A673 (cell line): ENCODE measurements at regions not wholly inside any gene's neighbourhood (a gene's known extent, or its start where the extent isn't known, plus 50 kb on each side); places are given as distances from the start of the nearest gene placed in this dataset.
"Not testable (repeated sequence)": the region's sequence is repeated elsewhere in the genome, so short reads cannot be mapped to it uniquely, and the experiment has no call there.

Experiments
- EZH2 ChIP-seq: fragments of 200-600 bp; sonication (generic); IDR thresholded peaks from 2 replicates; pipeline ENCODE4 v1.6.1; 2017; ENCODE audit warnings: borderline replicate concordance, low read depth, mild to moderate bottlenecking, mixed read lengths, antibody characterized with exemption, low read length; ENCODE audit not compliant: poor library complexity, severe bottlenecking
- TF ChIP-seq, protein P1 (sequence below): fragments of 300-800, 200-600 bp; sonication (generic); conservative IDR thresholded peaks from 2 replicates; pipeline ENCODE4 v1.5.1; 2017; ENCODE audit warnings: low read depth, mild to moderate bottlenecking, antibody characterized with exemption, low read length, moderate library complexity, mixed read lengths

DNA sequence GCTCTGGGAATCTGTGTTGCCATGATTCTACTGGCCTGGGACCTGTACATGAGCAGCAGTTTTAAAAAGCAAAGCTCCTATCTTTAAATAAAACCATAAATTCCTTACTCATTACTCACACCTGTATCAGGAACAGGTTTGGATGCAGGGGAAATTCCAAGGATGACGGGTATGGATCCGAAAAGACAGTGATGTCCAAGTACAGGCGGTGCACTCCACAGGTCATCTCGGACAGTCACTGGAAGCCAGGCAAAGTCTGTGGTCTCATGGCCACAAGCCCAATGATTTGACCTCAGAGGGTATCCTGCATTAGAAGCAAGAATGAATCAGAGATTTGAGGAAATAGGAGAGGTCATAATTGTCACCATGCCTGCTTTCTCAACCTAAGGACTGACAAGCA is 90.9 kb downstream of the NAPG start:
- TF ChIP-seq, protein P1, sequence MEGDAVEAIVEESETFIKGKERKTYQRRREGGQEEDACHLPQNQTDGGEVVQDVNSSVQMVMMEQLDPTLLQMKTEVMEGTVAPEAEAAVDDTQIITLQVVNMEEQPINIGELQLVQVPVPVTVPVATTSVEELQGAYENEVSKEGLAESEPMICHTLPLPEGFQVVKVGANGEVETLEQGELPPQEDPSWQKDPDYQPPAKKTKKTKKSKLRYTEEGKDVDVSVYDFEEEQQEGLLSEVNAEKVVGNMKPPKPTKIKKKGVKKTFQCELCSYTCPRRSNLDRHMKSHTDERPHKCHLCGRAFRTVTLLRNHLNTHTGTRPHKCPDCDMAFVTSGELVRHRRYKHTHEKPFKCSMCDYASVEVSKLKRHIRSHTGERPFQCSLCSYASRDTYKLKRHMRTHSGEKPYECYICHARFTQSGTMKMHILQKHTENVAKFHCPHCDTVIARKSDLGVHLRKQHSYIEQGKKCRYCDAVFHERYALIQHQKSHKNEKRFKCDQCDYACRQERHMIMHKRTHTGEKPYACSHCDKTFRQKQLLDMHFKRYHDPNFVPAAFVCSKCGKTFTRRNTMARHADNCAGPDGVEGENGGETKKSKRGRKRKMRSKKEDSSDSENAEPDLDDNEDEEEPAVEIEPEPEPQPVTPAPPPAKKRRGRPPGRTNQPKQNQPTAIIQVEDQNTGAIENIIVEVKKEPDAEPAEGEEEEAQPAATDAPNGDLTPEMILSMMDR: not testable (repeated sequence)
- not testable (repeated sequence) for TF ChIP-seq EZH2
